C4-2B (cell line): ENCODE measurements at regions not wholly inside any gene's neighbourhood (a gene's known extent, or its start where the extent isn't known, plus 50 kb on each side); places are given as distances from the start of the nearest gene placed in this dataset.

Source experiments
- H3K27ac ChIP-seq: fragments of 450-650 bp; 2 replicates; pipeline ENCODE4 v1.5.1; 2017
- ZFX ChIP-seq: fragments of 450-650 bp; IDR thresholded peaks from 2 replicates; pipeline ENCODE4 v1.6.1; 2017
- TF ChIP-seq, protein P1 (sequence below): fragments of 450-650 bp; conservative IDR thresholded peaks from 2 replicates; pipeline ENCODE4 v1.5.1; 2017; ENCODE audit warnings: mild to moderate bottlenecking

DNA sequence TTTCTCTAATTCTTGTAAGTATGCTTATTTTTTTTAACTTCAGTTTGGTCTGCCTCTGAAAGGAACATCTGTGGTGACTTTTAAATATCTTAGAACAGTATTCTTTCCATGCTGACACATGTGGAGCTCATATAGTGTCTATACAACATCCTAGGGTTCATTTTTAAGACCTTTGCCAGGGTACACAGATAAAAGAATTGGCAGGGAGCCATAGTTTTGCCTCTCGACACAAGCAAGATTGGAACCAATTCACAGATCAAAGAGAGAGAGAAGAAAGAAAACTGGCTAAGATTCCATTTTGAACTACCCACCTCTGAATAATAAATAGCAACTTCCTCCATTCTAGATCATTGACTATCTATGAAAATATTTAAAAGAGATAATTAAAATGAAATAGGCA lies 142.7 kb upstream of the ST6GAL2 start:
- no peak overlapping the region for H3K27ac ChIP-seq
- TF ChIP-seq ZFX: no peak
- TF ChIP-seq, protein P1, sequence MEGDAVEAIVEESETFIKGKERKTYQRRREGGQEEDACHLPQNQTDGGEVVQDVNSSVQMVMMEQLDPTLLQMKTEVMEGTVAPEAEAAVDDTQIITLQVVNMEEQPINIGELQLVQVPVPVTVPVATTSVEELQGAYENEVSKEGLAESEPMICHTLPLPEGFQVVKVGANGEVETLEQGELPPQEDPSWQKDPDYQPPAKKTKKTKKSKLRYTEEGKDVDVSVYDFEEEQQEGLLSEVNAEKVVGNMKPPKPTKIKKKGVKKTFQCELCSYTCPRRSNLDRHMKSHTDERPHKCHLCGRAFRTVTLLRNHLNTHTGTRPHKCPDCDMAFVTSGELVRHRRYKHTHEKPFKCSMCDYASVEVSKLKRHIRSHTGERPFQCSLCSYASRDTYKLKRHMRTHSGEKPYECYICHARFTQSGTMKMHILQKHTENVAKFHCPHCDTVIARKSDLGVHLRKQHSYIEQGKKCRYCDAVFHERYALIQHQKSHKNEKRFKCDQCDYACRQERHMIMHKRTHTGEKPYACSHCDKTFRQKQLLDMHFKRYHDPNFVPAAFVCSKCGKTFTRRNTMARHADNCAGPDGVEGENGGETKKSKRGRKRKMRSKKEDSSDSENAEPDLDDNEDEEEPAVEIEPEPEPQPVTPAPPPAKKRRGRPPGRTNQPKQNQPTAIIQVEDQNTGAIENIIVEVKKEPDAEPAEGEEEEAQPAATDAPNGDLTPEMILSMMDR: no peak

DNA sequence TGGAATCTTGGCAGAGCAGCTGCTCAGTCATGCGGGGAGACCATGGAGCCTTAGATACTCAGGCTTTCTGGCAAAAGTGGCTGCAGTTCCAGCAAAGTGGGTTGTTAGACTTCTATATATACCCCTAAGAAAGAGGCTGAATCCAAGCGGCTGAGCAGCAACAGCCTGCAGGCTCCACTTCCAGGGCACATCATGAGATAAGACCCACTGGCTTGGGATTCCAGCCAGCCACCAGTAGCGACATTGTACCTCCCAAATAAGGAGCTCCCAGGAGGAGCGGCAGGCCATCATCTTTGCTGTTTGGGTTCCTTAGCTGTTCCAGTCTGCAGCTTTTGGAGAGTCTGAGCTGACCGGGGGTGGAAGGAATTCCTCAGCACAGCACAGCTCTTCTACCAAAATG lies 150.3 kb upstream of the ST6GAL2 start:
- TF ChIP-seq ZFX: no peak
- TF ChIP-seq, protein P1: no peak
- H3K27ac ChIP-seq: no peak overlapping the region

DNA sequence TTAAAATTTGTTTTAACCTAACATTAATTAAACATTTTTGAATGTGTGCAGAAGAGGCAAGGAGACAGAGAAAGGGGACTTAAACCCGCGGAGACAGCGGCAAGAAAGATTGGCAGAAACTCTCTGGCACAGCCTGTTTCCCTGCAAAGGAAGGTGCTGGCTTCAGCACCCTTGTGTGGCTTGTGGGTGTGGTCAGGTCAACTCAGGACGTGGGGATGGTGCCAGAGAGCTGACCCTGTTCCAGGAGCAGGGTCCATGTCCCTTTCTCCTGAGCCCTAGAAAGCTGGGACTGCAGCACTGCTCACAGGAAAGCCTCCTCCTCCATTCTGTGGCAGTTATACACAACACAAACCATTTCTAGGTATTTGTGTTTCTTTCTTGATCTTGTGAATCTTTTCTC lies 176.2 kb upstream of the ST6GAL2 start:
- TF ChIP-seq ZFX: no peak
- TF ChIP-seq, protein P1: no peak
- no peak overlapping the region for H3K27ac ChIP-seq

DNA sequence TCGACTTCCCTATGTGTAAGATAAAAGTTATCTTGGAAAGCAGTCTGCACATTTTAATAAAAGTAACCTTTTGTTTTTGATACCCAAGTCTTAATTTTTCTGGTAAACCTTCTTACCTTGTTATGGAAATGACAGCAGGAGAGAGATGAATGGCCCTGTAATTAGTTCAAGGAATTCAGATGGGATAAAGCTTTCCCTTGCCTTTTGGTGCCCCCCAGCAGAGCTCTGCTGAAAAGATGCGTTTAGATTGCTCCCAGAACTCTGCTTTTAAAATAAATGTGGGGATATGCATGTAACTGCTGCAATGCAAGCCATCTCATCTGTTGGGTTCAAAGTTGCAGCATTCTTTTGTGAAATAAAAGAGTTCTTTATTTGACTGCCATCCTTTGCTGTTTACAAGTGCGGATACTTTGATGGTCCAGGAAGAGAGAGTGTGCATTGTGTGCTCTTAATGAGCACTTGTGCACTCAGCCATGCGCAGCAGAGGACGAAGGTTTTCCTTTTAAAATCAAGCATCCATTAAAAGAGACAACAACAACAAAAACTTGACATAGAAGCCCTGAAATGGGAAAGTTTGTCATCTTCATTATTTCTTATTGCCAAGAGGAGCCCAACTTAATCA lies 176.7 kb upstream of the ST6GAL2 start:
- no peak for TF ChIP-seq ZFX
- TF ChIP-seq, protein P1: no peak
- no peak overlapping the region for H3K27ac ChIP-seq

DNA sequence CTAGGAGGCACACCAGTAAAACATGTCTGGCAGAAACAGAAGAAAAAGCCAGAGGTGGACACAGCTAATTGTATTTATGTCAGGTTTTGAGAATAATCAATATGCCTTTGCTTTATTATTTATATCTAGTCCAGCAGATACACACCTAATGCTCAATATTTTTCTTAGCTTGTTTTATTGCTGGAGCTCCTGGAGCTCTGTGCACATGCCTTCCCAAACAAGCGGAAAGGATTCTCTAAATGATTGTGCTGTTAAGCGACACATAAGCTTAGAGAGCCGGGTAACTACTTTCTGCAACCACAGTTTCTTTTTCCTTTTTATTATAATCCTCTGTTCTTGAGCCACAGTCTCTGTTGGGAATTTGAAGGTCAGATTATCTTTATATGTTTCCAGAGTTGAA lies 177.3 kb upstream of the ST6GAL2 start:
- no peak for TF ChIP-seq ZFX
- TF ChIP-seq, protein P1: no peak
- no peak overlapping the region for H3K27ac ChIP-seq

DNA sequence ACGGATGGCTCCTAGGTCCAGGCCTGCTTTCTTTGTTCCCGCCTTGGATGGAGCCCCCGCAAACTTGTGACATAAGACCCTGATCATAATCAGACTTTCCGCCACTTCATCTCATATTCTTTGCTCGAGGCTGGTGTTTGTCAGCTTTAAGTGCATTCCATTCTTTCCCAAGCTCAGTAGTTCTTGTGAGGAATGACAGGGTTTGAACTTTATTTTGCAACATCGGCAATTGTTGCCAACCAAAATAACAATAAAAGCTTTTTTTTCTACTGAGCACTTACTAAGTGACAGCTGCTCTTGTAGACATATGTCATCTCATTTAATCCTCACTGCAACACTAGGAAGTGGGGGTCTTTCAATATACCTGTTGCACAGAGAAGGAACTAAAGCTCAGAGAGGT lies 178.8 kb upstream of the ST6GAL2 start:
- TF ChIP-seq ZFX: no peak
- TF ChIP-seq, protein P1: no peak
- H3K27ac ChIP-seq: no peak overlapping the region

DNA sequence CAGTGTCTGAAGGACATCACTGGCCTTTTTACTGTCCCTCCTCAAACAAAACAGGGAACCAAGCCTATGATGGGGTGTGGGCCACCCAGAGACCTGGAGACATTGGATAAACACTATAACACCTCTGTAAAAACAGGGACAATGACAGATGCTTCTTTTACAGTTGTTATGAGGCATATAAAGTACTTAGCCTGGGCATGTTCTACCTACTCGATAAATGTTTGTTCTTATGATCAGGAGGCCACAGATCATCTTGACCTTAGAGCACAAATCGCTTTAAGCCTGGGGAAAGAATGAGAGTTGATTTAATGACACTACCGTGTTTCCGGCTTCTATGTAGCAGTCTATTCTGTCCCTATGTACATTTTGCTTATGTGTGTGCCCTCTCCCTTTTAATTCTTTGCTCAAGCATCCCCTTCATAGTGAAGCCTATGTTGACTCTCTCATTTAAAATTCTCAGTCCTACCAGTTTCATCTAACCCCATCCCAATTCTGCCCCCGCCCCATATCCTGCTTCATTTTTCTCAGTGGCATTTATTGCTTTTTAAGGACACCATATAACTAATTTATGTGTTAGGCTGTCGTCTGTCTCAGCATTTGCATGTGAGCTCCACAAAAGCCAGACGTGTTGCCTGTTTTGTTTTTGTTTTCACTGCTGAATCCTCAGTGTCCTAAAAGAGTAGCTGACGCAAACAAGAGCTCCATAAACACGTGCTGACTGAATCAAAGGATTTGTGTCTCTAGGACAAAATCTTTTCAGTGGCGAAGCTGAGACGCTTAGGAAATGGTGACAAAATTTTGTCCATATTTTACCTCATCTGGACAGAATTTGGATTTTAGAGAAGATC lies 182.3 kb upstream of the ST6GAL2 start:
- TF ChIP-seq ZFX: no peak
- TF ChIP-seq, protein P1: no peak
- no peak overlapping the region for H3K27ac ChIP-seq
